GM21619 (cell line): ENCODE measurements at regions not wholly inside any gene's neighbourhood (a gene's known extent, or its start where the extent isn't known, plus 50 kb on each side); places are given as distances from the start of the nearest gene placed in this dataset.

Experiments used
- ATAC-seq: cut with Tn5 transposase; IDR thresholded peaks from one replicate; pipeline ENCODE4 v1.9.1; 2021; ENCODE audit not compliant: unreplicated experiment

DNA sequence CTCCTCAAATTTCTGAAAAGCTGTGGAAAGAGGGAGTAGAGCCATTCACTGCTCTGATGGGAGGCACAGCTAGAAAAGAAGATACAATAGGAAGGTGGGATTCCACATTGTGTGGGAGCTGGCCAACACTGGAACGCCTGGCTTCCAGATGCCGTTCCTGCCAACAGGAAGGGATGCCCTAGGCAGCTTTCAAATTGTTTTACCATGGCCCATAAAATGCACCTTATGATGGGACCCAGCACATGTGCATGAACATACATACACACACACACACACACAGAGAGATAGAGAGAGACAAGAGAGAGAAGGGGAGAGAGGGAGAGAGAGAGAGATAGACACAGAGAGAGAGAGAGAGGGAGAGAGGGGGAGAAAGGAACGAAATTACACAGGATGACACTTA is 86.1 kb upstream of the BZW1 start:
- no peak for ATAC-seq

DNA sequence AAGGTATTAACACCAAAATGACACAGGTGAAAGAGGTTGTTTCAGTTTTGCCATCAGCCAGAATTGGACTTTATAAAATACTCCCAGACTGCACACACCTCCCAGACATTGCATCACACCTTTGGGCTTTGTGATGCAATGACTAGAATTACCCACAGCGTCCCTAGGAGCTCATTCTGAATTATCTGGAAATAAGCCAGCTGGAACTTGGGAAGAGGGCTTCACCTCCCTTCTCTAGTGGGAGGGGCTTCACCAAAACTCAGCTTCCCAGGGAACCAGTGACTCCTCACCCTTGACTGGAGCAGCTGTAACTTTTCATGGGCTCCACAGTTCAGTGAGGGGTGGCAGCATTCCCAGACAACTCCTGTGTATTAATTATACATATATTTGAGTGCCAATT is 83.1 kb upstream of the BZW1 start:
- no peak for ATAC-seq

DNA sequence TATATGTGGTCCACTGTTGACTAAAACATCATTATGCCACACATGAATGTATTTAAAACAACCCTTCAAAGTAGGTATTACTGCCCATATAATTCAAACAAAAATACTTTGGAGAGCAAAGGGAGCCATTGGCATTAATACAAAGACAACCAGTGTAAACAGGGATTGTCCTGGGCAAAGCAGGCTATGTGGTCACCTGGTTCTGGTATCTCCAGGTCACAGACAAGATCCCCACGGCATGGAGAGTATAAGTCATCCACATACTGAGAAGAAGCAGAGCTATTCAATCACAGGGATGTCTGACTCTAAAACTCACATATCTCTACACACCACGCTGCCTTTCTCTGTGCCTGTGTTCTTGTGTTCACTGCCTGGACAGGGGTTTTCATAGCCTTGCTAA is 81.4 kb upstream of the BZW1 start:
- ATAC-seq, result no peak

DNA sequence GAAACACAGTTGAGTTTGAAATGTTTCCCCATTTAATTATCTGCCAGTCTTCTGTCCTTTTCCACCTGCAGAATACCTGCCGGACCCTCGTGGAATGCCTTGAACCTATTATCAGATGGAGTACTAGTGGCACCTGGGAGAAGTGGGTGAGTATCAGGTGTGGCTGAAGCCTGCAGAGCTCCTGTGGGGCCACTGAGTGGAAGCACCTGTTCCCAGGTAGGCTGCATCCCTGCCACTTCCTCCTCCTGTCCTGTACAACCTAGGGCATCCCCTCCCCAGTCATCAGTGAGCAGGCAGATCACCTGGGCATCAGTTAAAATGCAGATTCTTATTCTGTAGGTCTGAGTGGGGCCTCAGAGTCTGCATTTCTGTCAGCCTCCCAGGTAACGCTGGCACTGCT is 80.8 kb upstream of the BZW1 start:
- no peak for ATAC-seq

DNA sequence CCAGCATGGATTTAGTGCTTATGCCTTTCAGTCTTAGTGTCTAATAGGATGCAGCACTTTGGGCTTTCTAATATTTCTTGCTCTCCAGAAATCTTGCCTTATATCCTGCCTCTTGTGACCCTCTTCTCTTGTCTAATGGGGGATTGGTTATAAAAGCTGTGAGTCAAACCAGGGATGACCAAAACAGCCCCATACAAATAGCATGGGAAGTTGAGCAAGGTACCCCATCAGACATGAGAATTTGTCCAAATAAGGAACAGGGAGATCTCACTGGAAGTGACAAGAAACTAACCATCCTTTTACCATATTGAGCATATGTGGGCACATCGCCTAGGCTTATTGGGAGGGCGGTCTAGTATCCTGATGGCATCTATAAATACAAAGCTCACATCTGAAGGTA is 78.8 kb upstream of the BZW1 start:
- no peak for ATAC-seq

DNA sequence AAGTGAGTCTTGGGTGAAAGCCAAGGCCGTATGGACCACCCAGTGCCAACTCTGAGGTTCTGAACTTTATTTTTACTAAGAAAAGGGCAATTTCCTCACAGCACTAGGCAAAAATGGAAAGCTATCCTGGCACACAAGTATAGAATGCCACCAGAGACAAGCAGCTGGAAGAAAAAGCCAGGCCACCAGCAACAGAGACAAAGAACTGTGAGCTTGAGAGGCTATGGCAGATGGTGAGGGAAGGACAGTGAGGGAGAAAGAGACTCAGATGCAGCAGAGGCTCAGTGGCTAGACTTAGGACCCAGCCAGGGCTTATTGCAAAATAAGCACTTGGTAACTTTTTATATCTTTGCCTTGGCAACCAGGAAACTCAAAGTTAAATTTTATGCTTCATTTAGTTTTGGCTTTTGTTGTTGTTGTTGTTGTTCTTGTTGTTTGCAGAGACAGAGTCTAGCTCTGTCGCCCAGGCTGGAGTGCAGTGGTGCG is 78.0 kb upstream of the BZW1 start:
- no peak for ATAC-seq

DNA sequence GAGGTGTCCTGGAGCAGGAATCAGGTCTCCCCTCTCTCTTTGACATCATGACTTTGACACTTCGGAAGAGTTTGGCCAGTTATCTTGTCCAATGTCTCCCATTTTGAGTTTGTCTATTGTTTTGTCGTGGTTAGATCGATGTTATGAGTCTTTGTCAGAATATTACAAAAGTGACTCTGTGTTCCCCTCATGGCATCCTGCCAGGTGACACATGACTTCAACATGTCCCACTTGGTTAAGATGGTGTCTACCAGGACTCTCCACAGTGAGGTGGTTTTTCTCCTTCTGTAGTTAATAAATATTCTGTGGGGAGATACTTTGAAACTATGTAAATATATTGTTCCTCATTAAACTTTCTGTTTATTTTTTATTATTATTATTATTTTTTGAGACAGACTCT is 76.6 kb upstream of the BZW1 start:
- ATAC-seq, result no peak

DNA sequence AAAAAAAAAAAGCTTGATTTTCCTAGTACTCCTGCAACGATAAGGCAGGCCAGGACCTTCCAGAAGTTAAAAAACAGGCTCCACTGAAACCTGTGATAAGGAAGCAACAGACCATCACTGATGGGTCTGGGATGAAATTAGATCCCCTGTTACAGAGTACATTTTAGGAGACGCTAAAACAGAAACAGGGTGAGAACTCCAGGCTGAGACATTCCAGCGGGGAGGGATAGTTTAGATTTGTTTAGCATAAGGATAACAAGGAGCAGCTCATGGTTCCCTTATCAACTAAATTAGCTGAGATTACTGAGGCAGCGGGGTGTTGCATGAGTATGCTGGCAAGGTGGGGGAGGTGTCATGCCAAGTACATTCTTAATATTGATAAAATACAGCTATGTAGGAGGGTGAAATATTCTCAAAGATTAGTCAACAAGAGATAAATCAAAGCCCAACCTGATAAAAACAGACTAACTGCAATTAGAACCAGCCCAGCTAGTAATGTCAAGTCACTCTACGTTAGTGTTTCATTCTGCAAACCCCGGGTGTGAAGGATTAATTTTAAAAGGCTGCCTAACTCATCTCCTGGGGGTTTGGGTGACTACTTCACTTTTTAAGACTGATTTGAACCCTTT is 75.0 kb upstream of the BZW1 start:
- no peak for ATAC-seq

DNA sequence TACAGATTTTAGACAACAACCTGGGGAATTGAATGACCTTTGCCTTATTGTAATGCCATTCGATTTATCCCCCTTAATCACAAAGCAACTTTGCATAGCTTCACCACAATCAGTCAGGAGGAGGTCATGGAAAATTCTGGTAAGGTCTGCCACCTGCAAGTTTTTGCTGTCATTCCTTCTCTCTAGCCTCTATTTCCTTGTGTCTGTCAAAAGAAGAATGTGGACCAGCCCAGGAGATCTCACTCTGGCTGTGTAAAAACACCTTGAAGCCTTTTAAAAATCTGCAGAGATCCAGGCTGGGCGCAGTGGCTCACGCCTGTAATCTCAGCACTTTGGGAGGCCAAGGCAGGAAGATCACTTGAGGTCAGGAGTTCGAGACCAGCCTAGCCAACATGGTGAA is 74.1 kb upstream of the BZW1 start:
- ATAC-seq, result no peak

DNA sequence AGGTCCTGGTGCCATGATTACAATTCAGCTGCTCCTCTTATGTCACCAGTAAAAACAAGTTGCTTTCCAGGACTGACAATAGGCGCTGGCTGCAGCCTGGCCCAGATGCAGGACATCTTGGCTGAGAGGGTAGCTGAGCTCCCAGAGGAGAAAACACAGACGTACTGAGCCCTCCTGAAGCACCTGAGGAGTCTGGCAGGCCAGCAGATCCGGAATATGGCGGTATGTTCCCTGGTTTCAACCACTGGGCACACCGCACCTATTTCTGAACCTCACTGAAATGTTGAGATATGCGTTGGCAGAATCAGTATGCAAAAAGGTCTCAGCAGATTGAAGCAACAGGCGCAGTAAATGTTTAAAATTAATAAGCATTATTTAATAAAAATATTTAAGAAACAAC is 73.1 kb upstream of the BZW1 start:
- ATAC-seq, result no peak

DNA sequence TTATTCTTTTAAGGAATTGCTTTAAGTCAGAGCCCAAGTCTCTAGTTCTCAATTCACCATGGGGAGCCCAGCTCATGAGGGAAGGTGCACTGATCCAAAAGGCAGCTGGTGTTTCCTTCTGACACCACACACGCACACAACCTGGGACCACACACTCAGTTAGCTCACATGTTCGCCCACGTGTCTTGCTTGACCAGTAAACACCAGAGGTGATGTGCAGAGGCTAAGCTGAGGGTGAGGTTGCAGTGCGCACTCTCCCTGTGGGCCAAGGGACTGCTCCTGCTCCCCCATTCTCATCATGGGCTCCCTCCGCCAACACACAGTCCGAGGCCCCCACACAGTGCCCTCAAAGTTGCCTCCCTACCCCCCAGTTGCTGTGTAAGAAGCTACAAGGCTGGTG is 70.8 kb upstream of the BZW1 start:
- no peak for ATAC-seq

DNA sequence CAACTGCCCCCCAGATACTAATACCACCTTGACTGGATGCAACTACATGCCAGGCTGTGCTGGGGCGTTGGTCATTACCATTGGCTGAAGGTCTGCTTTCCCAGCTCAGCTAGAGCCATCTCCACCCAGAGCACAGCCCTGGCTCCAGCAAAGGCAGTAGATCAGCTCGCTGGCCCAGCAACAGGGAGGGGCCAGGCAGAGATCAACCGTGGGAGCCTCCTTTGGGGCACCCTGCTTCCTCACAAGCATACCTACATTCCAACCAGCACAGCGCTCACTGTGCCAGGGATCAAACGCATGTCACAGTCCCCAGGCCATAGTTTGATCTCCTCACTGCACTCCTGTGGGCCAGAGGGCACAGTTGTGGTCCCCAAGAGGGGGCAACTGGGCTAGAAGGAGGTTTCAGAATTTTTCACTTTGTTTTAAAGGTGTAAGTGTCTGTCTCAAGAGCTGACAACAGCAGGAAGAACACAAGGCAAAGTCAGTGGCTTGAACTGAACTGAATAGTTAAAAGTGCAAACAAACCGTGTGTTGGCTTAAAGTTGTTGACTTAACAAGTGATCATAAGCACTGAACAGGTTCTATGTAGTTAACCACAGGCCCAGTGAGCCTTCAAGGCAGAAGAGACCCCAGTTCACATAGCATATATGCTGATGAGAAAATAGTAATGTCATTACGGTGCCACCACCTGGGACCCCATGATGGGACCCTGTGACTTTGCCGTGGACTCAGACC is 70.1 kb upstream of the BZW1 start:
- ATAC-seq, result no peak

DNA sequence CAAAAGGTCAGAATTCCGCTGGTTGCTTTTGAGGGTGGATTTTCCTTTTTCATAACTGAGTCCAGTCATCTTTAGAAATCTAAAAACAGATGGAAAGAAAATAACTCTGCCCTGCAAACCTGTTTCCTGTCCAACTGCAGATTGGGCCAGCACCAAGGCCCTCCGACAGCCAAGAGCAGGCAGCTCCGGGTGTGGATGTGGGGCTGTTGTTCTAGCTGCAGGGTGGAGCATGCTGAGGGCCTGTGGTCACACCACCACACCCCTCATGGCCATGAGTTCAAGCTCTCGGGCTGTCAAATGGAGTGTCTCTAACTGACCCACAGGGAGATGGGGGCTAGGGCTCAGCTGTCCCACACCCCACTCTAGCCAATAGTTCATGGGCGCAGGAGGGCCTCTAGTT is 69.3 kb upstream of the BZW1 start:
- no peak for ATAC-seq

DNA sequence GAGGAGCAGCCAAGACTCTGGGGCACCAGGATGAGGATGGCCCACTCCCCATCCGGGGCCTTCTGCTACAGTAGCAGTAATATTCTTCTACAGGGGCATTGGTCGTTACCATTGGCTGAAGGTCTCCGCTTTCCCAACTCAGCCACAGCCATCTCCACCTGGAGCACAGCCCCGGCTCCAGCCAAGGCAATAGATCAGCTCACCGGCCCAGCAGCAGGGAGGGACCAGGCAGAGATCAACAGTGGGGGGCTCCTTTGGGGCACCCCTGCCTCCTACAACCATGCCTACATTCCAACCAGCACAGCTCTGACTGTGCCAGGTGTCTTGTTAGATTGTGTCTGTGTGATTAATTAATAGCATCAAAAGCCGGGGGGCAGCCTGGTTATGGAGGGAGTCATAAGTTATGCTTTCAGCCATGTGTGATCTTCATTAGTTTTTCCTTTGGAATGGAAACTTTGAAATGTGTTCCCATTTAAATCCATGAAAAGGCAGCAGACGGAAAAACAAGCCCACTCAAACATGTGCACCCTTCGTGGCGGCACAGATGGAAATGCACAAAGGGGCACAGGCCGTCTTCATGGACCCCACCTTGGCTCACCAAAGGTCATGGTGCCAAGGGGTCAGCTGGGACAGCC is 68.6 kb upstream of the BZW1 start:
- no peak for ATAC-seq

DNA sequence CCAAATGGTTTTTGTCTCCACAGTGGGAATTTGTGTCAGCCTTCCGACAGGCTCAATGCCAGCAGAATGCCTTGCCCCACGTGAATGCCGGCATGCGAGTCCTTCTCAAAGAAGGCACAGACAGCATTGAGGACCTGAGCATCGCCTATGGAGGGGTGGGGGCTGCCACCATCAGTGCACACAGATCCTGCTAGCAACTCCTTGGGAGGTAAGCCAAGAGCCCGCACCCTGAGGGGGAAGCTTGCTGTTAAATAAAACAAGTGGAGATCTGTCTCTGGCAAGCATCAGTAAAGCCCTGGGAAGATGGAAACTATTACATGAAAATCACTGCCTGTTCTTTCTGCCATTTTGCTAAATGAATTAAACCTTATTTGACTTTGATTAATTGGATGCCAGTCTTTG is 67.5 kb upstream of the BZW1 start:
- no peak for ATAC-seq

DNA sequence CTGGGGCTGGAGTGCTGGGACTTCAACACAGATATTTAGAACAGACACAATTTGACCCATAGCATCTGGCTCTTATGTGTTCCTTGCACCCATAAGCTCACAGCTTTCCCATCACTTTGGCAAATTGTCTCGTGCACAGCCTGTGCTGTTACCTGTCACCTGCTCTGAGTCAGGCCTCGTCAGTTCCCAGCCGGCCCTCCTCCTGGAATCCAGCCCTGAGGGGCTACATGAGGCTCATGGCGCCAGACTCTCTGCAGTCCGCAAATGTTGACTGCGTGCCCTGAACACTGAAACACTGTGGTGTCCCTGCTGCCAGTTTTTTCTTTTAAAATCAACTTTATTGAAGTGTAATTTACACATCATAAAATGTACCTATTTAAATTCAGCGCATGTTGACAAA is 65.4 kb upstream of the BZW1 start:
- no peak for ATAC-seq

DNA sequence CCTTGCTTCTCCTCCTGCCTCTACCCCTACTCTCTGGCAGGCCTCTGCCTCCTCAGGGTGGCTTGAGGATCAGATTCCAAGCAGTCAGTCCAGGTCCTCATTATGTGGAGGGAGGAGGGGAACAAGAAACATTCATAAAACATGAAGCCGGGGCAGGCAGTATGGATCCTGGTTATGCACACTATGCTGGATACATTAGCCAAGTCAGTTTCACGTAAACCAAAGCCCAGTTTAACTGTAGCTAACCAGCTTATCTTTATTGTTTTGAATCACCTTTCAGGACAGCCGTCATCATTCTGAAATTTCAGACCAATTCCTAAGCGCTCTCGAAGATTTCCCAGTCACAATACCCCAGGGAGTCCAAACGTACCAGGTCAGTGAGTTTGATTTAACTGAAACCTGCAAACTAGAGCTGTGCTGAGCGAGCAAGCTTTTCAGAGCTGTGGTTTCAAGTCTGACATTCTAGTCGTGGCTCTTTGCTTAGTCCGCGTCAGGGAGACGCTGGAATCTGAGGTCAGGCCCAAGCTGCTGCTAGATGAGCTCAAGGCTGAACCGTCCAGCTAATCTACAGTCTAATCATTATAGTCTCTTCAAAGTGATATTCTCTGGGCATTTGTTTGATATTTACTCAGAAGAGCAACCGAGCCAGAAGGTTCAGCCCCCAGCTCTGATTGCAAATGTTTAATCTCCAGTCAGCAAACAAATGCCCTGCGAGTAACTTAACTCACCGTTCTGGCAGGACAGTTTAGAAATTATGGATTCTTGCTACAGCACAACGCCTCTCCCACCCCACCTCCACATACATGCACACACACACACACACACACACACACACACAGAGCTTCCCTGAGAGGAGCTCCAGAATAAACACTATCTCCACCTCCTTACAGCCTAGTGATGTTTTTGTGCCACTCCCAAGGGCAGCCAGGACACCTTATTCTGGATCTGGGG is 63.8 kb upstream of the BZW1 start:
- no peak for ATAC-seq

DNA sequence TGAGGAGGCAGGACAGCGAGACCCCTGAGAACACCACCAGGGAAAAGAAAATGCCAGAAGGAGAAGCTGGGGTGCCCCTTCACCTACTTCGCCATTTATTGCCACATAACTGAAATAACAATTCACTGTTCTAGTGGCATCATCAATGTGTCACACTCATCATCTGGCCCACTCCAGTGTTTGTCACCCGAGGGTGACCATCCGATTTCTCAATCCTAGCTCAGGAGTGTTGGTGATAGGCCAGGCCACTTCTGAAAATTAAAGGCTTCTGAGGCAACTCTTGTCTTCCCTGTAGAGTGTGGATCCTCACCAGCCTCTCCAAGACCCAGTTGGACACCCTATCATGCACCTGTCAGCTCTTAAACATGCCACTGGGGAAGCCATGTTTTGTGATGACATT is 62.9 kb upstream of the BZW1 start:
- ATAC-seq, result no peak

DNA sequence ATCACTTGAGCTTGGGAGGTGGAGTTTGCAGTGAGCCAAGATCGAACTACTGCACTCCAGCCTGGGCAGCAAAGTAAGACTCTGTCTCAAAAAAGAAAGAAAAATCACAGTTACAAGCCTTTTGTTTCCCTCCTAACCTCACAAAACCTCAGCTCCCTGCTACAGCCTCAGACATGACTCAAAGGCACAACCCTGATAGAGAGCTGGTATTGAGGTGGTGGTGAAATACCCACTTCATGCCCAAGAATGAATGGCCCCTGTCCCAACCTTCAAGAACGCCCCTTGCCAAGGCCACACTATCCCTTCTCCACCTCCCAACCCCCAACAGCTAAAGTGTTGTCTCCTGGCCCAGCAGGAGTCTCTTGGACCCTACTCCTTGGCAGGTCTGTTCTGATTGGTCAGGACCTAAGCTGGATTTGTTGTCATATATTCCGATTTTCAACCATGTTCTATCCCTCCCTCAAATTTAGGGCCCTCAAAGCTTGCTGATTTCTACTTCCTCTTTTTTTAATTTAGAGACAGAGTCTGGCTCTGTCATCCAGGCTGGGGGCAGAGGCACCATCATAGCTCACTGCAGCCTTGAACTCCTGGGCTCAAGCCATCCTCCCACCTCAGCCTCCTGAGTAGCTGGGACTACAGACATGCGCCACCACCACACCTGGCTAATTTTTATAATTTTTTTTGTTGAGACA is 61.9 kb upstream of the BZW1 start:
- no peak for ATAC-seq

DNA sequence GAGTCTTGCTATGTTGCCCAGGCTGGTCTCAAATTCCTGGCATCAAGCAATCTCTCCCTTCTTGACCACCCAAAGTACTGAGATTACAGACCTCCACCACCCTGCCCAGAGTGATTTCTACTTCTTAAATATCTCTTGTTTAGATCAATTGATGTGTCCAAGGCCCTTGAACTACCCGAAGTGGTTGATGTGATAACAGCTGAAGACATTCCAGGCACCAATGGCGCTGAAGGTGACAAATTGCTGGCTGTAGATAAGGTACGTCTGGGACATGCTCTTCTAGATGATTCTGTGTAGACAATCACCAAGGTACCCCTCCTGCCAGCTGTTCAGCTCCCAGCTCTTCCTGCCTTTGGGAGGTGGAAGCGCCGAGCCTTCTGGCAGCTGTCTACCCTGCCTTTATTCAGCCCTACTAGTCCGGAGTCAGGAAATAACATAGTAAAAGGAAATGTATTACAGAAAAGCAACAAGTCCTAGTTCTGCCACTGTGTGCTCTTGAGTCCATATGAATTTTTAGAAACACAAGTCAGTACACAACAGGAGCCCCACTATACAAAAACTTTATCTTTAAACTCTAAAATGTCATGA is 61.3 kb upstream of the BZW1 start:
- ATAC-seq, result no peak
